Keratinocyte (primary cell): ENCODE measurements at regions not wholly inside any gene's neighbourhood (a gene's known extent, or its start where the extent isn't known, plus 50 kb on each side); places are given as distances from the start of the nearest gene placed in this dataset.
A peak's percentile ranks its signal among the peaks of the same experiment; 100 is the strongest.
"Not testable (repeated sequence)": the region's sequence is repeated elsewhere in the genome, so short reads cannot be mapped to it uniquely, and the experiment has no call there.

Experiments
- DNase-seq: peaks from one replicate; pipeline ENCODE4 v3.0.0-alpha.2; 2011; ENCODE audit warnings: low read depth, missing footprints, low spot score
- FAIRE-seq: peaks from 2 replicates; lab custom pipeline; 2011; peaks lifted over from hg19 to GRCh38; lab: Jason Lieb, UNC
- H2AFZ ChIP-seq: 2 replicates; pipeline ENCODE4 v1.6.0; 2012; ENCODE audit warnings: low read length, control low read depth, inconsistent platforms; ENCODE audit not compliant: control insufficient read depth
- H3K27ac ChIP-seq: 2 replicates; pipeline ENCODE4 v1.5.1; 2011; ENCODE audit warnings: low read length; ENCODE audit not compliant: control insufficient read depth, insufficient read depth
- H3K27me3 ChIP-seq: 3 replicates; pipeline ENCODE4 v1.6.0; 2011; ENCODE audit warnings: low read length; ENCODE audit not compliant: control insufficient read depth, insufficient read depth; ENCODE audit errors: extremely low read depth
- H3K36me3 ChIP-seq, 2 experiments: 2 replicates in 1 of 2; 3 replicates in 1 of 2; pipeline ENCODE4 v1.5.1; 2011; ENCODE audit warnings: low read length in 2 of 2, mild to moderate bottlenecking in 1 of 2; ENCODE audit not compliant: control insufficient read depth in 2 of 2, insufficient read depth in 2 of 2; ENCODE audit errors: extremely low read depth in 1 of 2
- H3K4me1 ChIP-seq: 3 replicates; pipeline ENCODE4 v1.5.1; 2011; ENCODE audit warnings: low read length; ENCODE audit not compliant: control insufficient read depth, insufficient read depth; ENCODE audit errors: extremely low read depth
- H3K4me2 ChIP-seq: 3 replicates; pipeline ENCODE4 v1.6.0; 2011; ENCODE audit warnings: low read depth, low read length; ENCODE audit not compliant: control insufficient read depth, insufficient read depth; ENCODE audit errors: extremely low read depth
- H3K4me3 ChIP-seq, 3 experiments: fragments of 200-600 bp in 1 of 3; sonication (generic) in 1 of 3; 2 replicates in 2 of 3; 3 replicates in 1 of 3; pipeline ENCODE4 v1.5.1; 2011 to 2016; ENCODE audit warnings: low read length in 3 of 3, mild to moderate bottlenecking in 3 of 3, control low read depth in 2 of 3, inconsistent platforms in 1 of 3, low read depth in 1 of 3, mixed read lengths in 1 of 3, mixed run types in 1 of 3, moderate library complexity in 1 of 3; ENCODE audit not compliant: control insufficient read depth in 2 of 3, insufficient read depth in 2 of 3; ENCODE audit errors: extremely low read depth in 1 of 3
- H3K79me2 ChIP-seq: 2 replicates; pipeline ENCODE4 v1.6.0; 2012; ENCODE audit warnings: low read length; ENCODE audit not compliant: control insufficient read depth, insufficient read depth
- H3K9ac ChIP-seq: 3 replicates; pipeline ENCODE4 v1.6.0; 2011; ENCODE audit warnings: low read length; ENCODE audit not compliant: control insufficient read depth, insufficient read depth; ENCODE audit errors: extremely low read depth
- H3K9me1 ChIP-seq: 3 replicates; pipeline ENCODE4 v1.6.0; 2011; ENCODE audit warnings: low read length; ENCODE audit not compliant: control insufficient read depth, insufficient read depth; ENCODE audit errors: extremely low read depth
- H3K9me3 ChIP-seq: 2 replicates; pipeline ENCODE4 v1.5.1; 2012; ENCODE audit warnings: low read depth, low read length; ENCODE audit not compliant: control insufficient read depth
- H4K20me1 ChIP-seq: 3 replicates; pipeline ENCODE4 v1.6.0; 2011; ENCODE audit warnings: low read length; ENCODE audit not compliant: control insufficient read depth, insufficient read depth; ENCODE audit errors: extremely low read depth
- CTCF ChIP-seq, 3 experiments: IDR thresholded peaks in 1 of 3; conservative IDR thresholded peaks in 1 of 3; optimal IDR thresholded peaks in 1 of 3; 2 replicates in 2 of 3; 3 replicates in 1 of 3; pipeline versions ENCODE3 to v1.5.1; 2011; ENCODE audit warnings: low read length in 3 of 3, mild to moderate bottlenecking in 3 of 3, moderate library complexity in 2 of 3, control low read depth in 1 of 3, inconsistent platforms in 1 of 3; ENCODE audit not compliant: insufficient read depth in 2 of 3; ENCODE audit errors: extremely low read depth in 1 of 3
- EZH2 ChIP-seq: IDR thresholded peaks from one replicate; pipeline ENCODE4 v1.6.1; 2012; ENCODE audit warnings: inconsistent platforms, mild to moderate bottlenecking, low read length, moderate library complexity
- dilution Hi-C: fragments of 300-500 bp; cut with MboI; formaldehyde crosslinking; loops from one replicate; pipeline ENCODE4 v1.7.0; 2020; ENCODE audit warnings: low sequenced_read_pairs; ENCODE audit not compliant: extremely low pct_ligation_motif_present

DNA sequence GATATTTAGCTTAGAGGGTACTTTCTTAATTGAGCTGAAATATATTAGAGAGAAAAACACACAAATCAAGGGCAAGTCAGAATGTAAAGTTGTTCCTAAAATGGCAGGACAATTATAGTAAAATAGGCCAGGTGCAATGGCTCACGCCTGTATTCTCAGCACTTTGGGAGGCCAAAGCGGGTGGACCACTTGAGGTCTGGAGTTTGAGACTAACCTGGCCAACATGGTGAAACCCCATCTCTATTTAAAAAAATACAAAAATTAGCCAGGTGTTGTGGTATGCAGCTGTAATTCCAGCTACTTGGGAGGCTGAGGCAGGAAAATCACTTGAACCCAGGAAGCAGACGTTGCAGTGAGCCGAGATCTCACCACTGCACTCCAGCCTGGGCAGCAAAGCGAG, 142.9 kb downstream of the GOLGA6L6 start:
- H3K27ac ChIP-seq, dilution Hi-C loops, H3K9me1 ChIP-seq, H3K4me1 ChIP-seq, H3K27me3 ChIP-seq, H3K36me3 ChIP-seq, H3K79me2 ChIP-seq, FAIRE-seq, H3K9ac ChIP-seq, H3K4me2 ChIP-seq, H2AFZ ChIP-seq, H4K20me1 ChIP-seq, DNase-seq, H3K4me3 ChIP-seq: not testable (repeated sequence)
- H3K9me3 ChIP-seq: peaks cover 22% of the 10 kb centered on the region

DNA sequence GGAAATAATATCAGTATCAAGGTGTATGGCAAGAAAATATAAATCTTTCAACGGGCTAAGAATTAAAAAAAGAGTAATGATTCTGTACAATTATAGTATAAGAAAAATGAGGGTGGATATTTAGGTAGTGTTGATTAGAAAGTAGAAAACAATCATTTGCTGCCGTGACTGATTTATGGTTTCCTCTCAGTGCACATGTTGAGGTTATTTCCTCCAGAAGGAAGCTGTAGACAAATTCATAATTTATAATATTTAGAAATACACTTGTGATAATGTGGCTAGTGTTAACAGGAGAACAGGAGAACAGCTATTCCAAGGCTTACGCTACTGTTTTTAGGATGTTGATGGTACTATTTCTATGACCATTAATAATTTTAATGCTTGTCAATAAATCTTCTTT, 153.4 kb downstream of the GOLGA6L6 start:
- H3K4me3 ChIP-seq, H3K36me3 ChIP-seq, DNase-seq, dilution Hi-C loops, H3K27ac ChIP-seq, FAIRE-seq, H3K27me3 ChIP-seq, H3K9ac ChIP-seq, H2AFZ ChIP-seq, H3K4me1 ChIP-seq, H3K4me2 ChIP-seq, H3K9me1 ChIP-seq, H3K79me2 ChIP-seq, H4K20me1 ChIP-seq: not testable (repeated sequence)
- H3K9me3 ChIP-seq: peaks cover 36% of the 10 kb centered on the region

- dilution Hi-C loops: no loop called here
- TF ChIP-seq EZH2 (no peak), CTCF (optimal IDR thresholded peaks at IDR 0.05 in 1 of 3, IDR thresholded peaks at IDR 0.05 in 1 of 3, conservative IDR thresholded peaks at IDR 0.05 in 1 of 3; ENCODE audit: extremely low read depth in 1 of 3, insufficient read depth in 2 of 3, low read length in 3 of 3) (no peak)
- H3K4me2 ChIP-seq: no peak overlapping the region
- no peaks in the 10 kb centered on the region for H3K36me3 ChIP-seq
- no peak overlapping the region for H3K9ac ChIP-seq
- no peak overlapping the region for H2AFZ ChIP-seq
- no peaks in the 10 kb centered on the region for H3K27me3 ChIP-seq
- no peaks in the 10 kb centered on the region for H4K20me1 ChIP-seq
- H3K4me1 ChIP-seq: no peaks in the 10 kb centered on the region
- FAIRE-seq (peak; percentile 26), DNase-seq (no peak)
- H3K27ac ChIP-seq: no peak overlapping the region
- no peaks in the 10 kb centered on the region for H3K9me1 ChIP-seq
- H3K4me3 ChIP-seq: no peak overlapping the region
- H3K79me2 ChIP-seq: no peaks in the 10 kb centered on the region
- peaks cover 35% of the 10 kb centered on the region for H3K9me3 ChIP-seq
Measured at GRCh38 chr15:20386198-20386597, 155.4 kb downstream of the GOLGA6L6 start.

- H3K36me3 ChIP-seq, DNase-seq, H4K20me1 ChIP-seq, FAIRE-seq, H3K79me2 ChIP-seq, dilution Hi-C loops, H2AFZ ChIP-seq, H3K9ac ChIP-seq, H3K27me3 ChIP-seq, H3K4me1 ChIP-seq, H3K27ac ChIP-seq, H3K4me2 ChIP-seq, H3K9me1 ChIP-seq, H3K4me3 ChIP-seq: not testable (repeated sequence)
- peaks cover 29% of the 10 kb centered on the region for H3K9me3 ChIP-seq
Measured at GRCh38 chr15:20380199-20380598, 161.4 kb downstream of the GOLGA6L6 start.
